HPDE6-E6E7 (cell line): ENCODE measurements at regions not wholly inside any gene's neighbourhood (a gene's known extent, or its start where the extent isn't known, plus 50 kb on each side); places are given as distances from the start of the nearest gene placed in this dataset.
"Not testable (repeated sequence)": the region's sequence is repeated elsewhere in the genome, so short reads cannot be mapped to it uniquely, and the experiment has no call there.

Experiments used
- DNase-seq: peaks from one replicate; pipeline ENCODE4 v3.0.0; 2011; ENCODE audit warnings: missing footprints; ENCODE audit errors: extremely low spot score

GRCh38 chr4:77306496-77306895 is 149.5 kb downstream of the CCNG2 start:
- DNase-seq: no peak

GRCh38 chr4:77308843-77309242 is 151.8 kb downstream of the CCNG2 start:
- DNase-seq: peak; percentile 53

- no peak for DNase-seq
Observed at GRCh38 chr4:77309496-77309895, 152.5 kb downstream of the CCNG2 start.

GRCh38 chr4:77310931-77311330 is 153.9 kb downstream of the CCNG2 start:
- DNase-seq: no peak

GRCh38 chr4:77314697-77315096 is 157.7 kb downstream of the CCNG2 start:
- no peak for DNase-seq

GRCh38 chr4:77327151-77327550 is 170.1 kb downstream of the CCNG2 start:
- no peak for DNase-seq

- no peak for DNase-seq
Observed at GRCh38 chr4:77332696-77333270, 175.8 kb downstream of the CCNG2 start.

- peak; percentile 19 for DNase-seq
Observed at GRCh38 chr4:77336411-77337142, 179.6 kb downstream of the CCNG2 start.

- DNase-seq: no peak
Observed at GRCh38 chr4:77342170-77342810, 185.3 kb downstream of the CCNG2 start.

- peak; percentile 44 for DNase-seq
Observed at GRCh38 chr4:77344001-77344400, 187.0 kb downstream of the CCNG2 start.

- DNase-seq: no peak
Observed at GRCh38 chr4:77344784-77345183, 187.8 kb downstream of the CCNG2 start.

- no peak for DNase-seq
Observed at GRCh38 chr4:77347351-77347966, 190.5 kb downstream of the CCNG2 start.

- DNase-seq: no peak
Observed at GRCh38 chr4:77348815-77349214, 191.8 kb downstream of the CCNG2 start.

- no peak for DNase-seq
Observed at GRCh38 chr4:77349364-77349763, 192.4 kb downstream of the CCNG2 start.

- DNase-seq: no peak
Observed at GRCh38 chr4:77349796-77350195, 192.8 kb downstream of the CCNG2 start.

GRCh38 chr4:77352192-77352591 is 195.2 kb downstream of the CCNG2 start:
- DNase-seq: no peak

- not testable (repeated sequence) for DNase-seq
Observed at GRCh38 chr4:77353724-77354315, 196.8 kb downstream of the CCNG2 start.

GRCh38 chr4:77354550-77354949 is 197.5 kb downstream of the CCNG2 start:
- no peak for DNase-seq

GRCh38 chr4:77355731-77356130 is 198.7 kb downstream of the CCNG2 start:
- no peak for DNase-seq

- peak; percentile 57 for DNase-seq
Observed at GRCh38 chr4:77358315-77358928, 201.4 kb downstream of the CCNG2 start.

- no peak for DNase-seq
Observed at GRCh38 chr4:77360451-77360850, 203.4 kb downstream of the CCNG2 start.

GRCh38 chr4:77366876-77367275 is 209.9 kb downstream of the CCNG2 start:
- DNase-seq: not testable (repeated sequence)
